AG09319 (cell line): ENCODE measurements at regions not wholly inside any gene's neighbourhood (a gene's known extent, or its start where the extent isn't known, plus 50 kb on each side); places are given as distances from the start of the nearest gene placed in this dataset.
"Not testable (repeated sequence)": the region's sequence is repeated elsewhere in the genome, so short reads cannot be mapped to it uniquely, and the experiment has no call there.

ENCODE experiments used
- DNase-seq: peaks from one replicate; pipeline ENCODE4 v3.0.0-alpha.2; 2010; ENCODE audit warnings: low read depth; ENCODE audit errors: extremely low read depth
- CTCF ChIP-seq: IDR thresholded peaks from 2 replicates; pipeline ENCODE4 v1.5.1; 2011; ENCODE audit warnings: low read depth, mild to moderate bottlenecking, inconsistent platforms, low read length, moderate library complexity

DNA sequence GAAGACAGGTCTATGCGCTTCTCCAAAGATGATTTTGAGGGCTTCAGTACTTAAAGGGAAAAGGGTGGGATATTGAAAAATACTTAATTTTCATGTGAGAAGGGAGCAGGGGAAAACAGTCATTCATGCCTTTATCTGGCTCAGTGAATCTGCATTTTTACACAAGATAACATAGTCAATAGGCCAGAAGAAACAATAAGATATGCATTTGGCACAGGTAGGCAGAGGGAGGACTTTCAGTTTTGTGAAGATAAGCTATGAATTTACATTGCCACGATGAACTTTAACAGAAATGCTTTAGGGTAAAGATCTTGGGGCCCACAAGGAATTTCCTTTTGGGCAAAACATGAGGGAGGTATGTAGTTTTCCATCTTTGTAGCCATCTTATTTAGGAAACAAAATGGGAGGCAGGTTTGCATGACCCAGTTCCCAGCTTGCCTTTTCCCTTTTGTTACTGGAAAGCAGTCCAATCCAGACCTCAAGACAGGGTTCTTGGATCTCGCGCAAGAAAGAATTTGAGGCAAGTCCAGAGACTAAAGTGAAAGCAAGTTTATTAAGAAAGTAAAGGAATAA, 504.2 kb downstream of the IGSF11 start:
- DNase-seq = no peak
- no peak for TF ChIP-seq CTCF

- not testable (repeated sequence) for DNase-seq
Measured at GRCh38 chr3:118530927-118531356, 503.7 kb downstream of the IGSF11 start.

DNA sequence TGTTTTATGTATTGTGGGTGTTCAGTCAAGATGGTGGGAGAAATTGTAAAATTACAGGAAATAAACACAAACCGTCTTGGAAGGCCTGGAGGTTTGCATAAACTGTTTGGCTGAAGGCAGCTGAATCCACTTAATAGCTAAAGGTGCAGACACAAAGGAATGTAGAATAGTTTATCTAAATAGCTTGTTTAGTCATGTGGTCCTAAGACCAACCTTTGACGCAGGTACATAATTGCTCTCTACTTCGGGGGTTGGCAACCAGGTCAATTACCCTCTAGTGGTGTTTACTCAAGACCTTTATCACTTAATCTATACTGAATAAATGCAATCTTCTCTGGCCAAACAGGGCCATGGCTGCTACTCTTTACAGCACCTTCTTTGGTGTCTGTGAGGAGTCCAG, 502.8 kb downstream of the IGSF11 start:
- no peak for TF ChIP-seq CTCF

DNA sequence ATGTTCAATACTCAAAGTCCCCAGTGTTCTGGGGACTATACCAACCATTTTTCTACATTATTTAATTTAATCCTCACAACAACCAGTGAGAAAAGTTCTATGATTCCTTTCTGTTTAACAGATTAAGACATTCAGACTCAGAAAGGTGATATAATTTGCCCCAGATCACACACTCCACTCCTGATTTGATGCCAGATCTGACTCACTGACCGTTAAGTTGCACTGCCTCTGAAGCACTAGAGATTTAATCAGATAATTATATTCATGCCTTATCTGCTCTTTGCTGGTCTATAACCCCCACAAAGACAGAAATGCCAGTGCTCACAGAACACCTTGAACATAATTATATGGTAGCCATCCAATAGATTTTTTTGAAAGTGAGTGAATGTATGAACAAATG, 501.0 kb downstream of the IGSF11 start:
- no peak for TF ChIP-seq CTCF
- no peak for DNase-seq

More for the DNA sequence above, 502.8 kb downstream of the IGSF11 start:
- no peak for DNase-seq

GRCh38 chr3:118534519-118534918, 500.1 kb downstream of the IGSF11 start:
- DNase-seq = no peak
- TF ChIP-seq CTCF = no peak

GRCh38 chr3:118536764-118537163, 497.9 kb downstream of the IGSF11 start:
- no peak for DNase-seq
- TF ChIP-seq CTCF = no peak

DNA sequence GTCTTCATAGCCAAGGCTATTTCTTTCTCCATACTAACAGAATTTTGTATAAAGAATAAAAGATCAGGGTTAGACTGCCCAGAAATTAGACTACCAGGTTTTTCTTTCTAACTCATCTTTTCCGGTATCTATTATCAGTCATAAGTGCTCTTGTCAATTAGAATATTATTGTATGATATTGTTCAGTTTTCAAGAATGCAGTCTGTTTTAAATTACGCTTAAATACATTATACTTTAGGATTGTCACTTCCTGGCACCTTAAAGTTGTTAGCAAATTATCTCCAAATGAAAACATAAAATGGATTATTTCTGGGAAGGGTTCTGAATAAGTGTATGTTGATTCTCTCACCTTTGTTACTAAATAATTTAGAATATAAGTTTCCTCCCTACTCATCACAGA, 497.2 kb downstream of the IGSF11 start:
- DNase-seq = no peak
- no peak for TF ChIP-seq CTCF

DNA sequence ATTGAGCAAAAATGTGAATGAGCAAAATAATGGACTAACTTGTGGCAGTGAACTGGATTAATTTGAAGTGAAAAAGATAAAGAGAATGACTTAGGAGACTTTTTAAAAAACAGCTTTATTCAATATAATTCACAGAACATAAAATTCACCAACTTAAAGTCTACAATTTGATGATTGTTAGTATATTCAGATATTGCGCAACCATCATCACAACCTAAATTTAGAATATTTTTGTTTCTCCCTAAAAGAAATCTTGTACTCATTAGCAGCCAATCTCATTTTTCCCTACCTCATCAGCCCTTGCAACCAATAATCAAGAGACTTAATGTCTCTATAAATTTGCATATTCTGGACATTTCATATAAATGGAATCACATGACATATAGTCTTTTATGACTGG, 496.5 kb downstream of the IGSF11 start:
- TF ChIP-seq CTCF = no peak
- no peak for DNase-seq

DNA sequence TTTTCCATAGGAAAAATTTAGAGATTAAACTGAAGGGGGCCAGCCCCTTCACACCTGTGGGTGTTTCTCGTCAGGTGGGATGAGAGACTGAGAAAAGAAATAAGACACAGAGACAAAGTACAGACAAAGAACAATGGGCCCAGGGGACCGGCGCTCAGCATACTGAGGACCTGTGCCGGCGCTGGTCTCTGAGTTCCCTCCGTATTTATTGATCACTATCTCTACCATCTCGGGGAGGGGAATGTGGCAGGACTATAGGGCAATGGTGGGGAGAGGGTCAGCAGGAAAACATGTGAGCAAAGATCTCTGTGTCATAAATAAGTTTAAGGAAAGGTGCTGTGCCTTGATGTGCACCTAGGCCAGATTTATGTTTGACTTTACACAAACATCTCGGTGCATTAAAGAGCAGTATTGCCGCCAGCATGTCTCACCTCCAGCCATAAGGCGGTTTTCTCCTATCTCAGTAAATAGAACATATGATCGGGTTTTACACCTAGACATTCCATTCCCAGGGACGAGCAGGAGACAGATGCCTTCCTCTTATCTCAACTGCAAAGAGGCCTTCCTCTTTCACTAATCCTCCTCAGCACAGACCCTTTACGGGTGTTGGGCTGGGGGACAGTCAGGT, 494.7 kb downstream of the IGSF11 start:
- not testable (repeated sequence) for DNase-seq

DNA sequence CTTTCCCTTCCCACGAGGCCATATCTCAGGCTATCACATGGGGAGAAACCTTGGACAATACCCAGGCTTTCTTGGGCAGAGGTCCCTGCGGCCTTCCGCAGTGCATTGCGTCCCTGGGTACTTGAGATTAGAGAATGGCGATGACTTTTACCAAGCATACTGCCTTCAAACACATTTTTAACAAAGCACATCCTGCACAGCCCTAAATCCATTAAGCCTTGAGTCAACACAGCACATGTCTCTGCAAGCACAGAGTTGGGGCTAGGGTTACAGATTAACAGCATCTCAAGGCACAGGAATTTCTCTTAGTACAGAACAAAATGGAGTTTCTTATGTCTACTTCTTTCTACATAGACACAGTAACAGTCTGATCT, 494.2 kb downstream of the IGSF11 start:
- DNase-seq = not testable (repeated sequence)
